ENCODE measurements at regions not wholly inside any gene's neighbourhood (a gene's known extent, or its start where the extent isn't known, plus 50 kb on each side); places are given as distances from the start of the nearest gene placed in this dataset.

- H3K4me1 ChIP-seq, result no peaks in the 10 kb centered on the region
- intact Hi-C loops (cut with DNase I), result no loop called here
- no peak overlapping the region for H3K27ac ChIP-seq
- TF ChIP-seq POLR2A (IDR thresholded peaks at IDR 0.05), result no peak
- TF ChIP-seq, protein P1, sequence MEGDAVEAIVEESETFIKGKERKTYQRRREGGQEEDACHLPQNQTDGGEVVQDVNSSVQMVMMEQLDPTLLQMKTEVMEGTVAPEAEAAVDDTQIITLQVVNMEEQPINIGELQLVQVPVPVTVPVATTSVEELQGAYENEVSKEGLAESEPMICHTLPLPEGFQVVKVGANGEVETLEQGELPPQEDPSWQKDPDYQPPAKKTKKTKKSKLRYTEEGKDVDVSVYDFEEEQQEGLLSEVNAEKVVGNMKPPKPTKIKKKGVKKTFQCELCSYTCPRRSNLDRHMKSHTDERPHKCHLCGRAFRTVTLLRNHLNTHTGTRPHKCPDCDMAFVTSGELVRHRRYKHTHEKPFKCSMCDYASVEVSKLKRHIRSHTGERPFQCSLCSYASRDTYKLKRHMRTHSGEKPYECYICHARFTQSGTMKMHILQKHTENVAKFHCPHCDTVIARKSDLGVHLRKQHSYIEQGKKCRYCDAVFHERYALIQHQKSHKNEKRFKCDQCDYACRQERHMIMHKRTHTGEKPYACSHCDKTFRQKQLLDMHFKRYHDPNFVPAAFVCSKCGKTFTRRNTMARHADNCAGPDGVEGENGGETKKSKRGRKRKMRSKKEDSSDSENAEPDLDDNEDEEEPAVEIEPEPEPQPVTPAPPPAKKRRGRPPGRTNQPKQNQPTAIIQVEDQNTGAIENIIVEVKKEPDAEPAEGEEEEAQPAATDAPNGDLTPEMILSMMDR (IDR thresholded peaks at IDR 0.05), result no peak
- no peaks in the 10 kb centered on the region for H3K9me3 ChIP-seq
- no peaks in the 10 kb centered on the region for H3K27me3 ChIP-seq
- H3K4me3 ChIP-seq, result no peak overlapping the region
- 39 to 42% methylated on average over 3 of the region's 3 CpGs for WGBS, 2 donors
- no peaks in the 10 kb centered on the region for H3K36me3 ChIP-seq
- DNase-seq, result no peak
Measured at GRCh38 chr5:4422247-4422646, 717.9 kb upstream of the ADAMTS16 start.

GRCh38 chr5:4424895-4425294 lies 715.2 kb upstream of the ADAMTS16 start:
- DNase-seq, result no peak
- WGBS, 2 donors, result 86 to 88% methylated on average over 4 of the region's 4 CpGs
- intact Hi-C loops (cut with DNase I), result no loop called here

DNA sequence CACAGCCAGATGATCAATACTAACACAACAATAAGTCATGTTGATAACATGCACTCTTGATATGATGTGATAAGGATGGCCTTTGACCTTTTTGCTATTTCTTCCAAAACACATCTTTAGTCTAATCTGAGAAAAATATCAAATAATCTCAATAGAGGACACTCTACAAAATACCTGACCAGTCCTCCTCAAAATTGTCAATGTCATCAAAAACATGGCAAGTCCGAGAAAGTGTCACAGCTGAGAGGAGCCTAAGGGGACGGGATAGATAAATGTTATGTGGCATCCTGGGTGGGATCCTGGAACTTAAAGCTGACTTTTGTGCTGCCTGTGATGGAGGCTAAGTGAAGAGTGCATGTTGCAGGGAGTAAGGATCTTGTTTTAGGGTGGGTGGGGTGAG lies 699.6 kb upstream of the ADAMTS16 start:
- WGBS, 2 donors, result 68 to 78% methylated on average over 2 of the region's 2 CpGs
- no peaks in the 10 kb centered on the region for H3K27me3 ChIP-seq
- no peaks in the 10 kb centered on the region for H3K36me3 ChIP-seq
- intact Hi-C loops (cut with DNase I), result no loop called here
- H3K9me3 ChIP-seq, result no peaks in the 10 kb centered on the region
- no peak overlapping the region for H3K27ac ChIP-seq
- TF ChIP-seq, protein P1 (IDR thresholded peaks at IDR 0.05), result no peak
- no peak for TF ChIP-seq POLR2A (IDR thresholded peaks at IDR 0.05)
- no peak overlapping the region for H3K4me3 ChIP-seq
- no peak for DNase-seq
- H3K4me1 ChIP-seq, result no peaks in the 10 kb centered on the region

More at GRCh38 chr5:4424895-4425294, 715.2 kb upstream of the ADAMTS16 start:
- H3K9me3 ChIP-seq, result no peaks in the 10 kb centered on the region
- H3K27ac ChIP-seq, result no peak overlapping the region
- no peak for TF ChIP-seq POLR2A (IDR thresholded peaks at IDR 0.05)
- TF ChIP-seq, protein P1 (IDR thresholded peaks at IDR 0.05), result no peak
- H3K4me1 ChIP-seq, result no peaks in the 10 kb centered on the region
- no peaks in the 10 kb centered on the region for H3K27me3 ChIP-seq
- no peak overlapping the region for H3K4me3 ChIP-seq
- no peaks in the 10 kb centered on the region for H3K36me3 ChIP-seq

DNA sequence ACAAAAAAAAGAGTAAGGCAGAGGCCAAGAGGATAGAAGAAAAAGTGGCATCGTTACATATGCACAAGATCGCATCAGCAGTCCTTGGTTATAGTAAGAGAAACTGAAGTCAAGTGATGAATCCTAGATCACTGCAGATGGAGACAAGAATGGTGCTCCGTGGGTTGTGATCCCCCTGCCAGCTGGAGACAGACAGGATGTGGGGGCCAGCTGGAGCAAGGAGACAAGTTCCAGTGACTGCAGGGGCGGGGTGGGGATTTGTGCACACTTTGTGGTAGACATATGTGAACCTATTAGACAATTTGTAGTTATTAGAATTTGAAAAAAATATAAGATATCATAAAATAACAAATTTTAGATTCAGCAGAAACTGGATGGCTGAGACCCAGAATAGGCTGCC lies 697.9 kb upstream of the ADAMTS16 start:
- no peaks in the 10 kb centered on the region for H3K36me3 ChIP-seq
- no peak overlapping the region for H3K27ac ChIP-seq
- 67 to 72% methylated on average over 4 of the region's 4 CpGs for WGBS, 2 donors
- H3K4me1 ChIP-seq, result no peaks in the 10 kb centered on the region
- TF ChIP-seq, protein P1 (IDR thresholded peaks at IDR 0.05), result no peak
- TF ChIP-seq POLR2A (IDR thresholded peaks at IDR 0.05), result no peak
- H3K27me3 ChIP-seq, result no peaks in the 10 kb centered on the region
- H3K4me3 ChIP-seq, result no peak overlapping the region
- intact Hi-C loops (cut with DNase I), result no loop called here
- peaks cover 0 to 3% (median 0%) of the 10 kb centered on the region in 3 donors for H3K9me3 ChIP-seq
- DNase-seq, result no peak

DNA sequence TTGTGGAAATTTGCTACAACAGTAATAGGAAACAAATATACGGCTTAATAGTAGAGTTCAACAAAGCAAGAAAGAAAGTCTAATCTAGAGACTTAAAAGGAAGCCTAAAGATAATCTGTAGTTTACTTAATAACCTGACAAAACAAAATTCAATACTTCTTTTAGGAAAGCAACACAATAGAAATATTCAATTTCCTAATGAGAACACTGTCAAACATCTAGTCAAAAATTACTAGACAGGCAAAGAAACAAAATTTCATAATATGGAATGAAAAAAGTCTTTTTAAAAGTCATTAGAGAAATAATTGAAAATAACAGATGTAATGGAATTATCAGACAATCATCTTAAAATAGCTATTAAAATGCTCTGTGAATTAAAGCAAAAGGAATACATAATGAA lies 692.5 kb upstream of the ADAMTS16 start:
- Histone ChIP-seq H3K36me3 (no peaks in the 10 kb centered on the region), H3K4me1 (no peaks in the 10 kb centered on the region), H3K27me3 (no peaks in the 10 kb centered on the region), H3K27ac (no peak overlapping the region), H3K9me3 (peaks cover 0 to 7% (median 0%) of the 10 kb centered on the region in 3 donors), H3K4me3 (no peak overlapping the region)
- intact Hi-C loops (cut with DNase I), result no loop called here
- DNase-seq, result no peak
- 92% methylated on average over 1 of the region's 1 CpG for WGBS, 2 donors
- TF ChIP-seq POLR2A (IDR thresholded peaks at IDR 0.05), result no peak
- TF ChIP-seq, protein P1 (IDR thresholded peaks at IDR 0.05), result no peak

All from esophagus squamous epithelium (tissue), 5 donors.